ENCODE measurements at regions not wholly inside any gene's neighbourhood (a gene's known extent, or its start where the extent isn't known, plus 50 kb on each side); places are given as distances from the start of the nearest gene placed in this dataset.

DNA sequence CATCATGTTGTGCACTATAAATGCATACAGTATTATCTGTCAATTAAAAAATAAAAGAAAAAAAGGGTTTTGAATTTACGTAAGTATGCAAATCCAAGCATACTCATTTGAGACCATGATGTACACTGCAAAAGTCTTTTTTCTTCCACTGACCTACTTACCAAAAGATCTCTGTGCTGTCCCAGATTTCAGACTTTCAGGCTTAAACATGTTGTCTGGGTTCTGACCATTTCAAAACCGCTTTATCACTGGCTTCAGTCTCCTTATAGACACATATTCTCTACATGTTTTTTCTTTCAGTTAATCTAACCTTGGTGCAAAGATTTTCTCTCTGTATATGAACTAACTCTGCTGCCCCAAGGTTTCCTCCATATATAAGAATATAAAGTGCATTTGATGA, 58.6 kb upstream of the CXCL8 start:
- TF ChIP-seq, protein P1, sequence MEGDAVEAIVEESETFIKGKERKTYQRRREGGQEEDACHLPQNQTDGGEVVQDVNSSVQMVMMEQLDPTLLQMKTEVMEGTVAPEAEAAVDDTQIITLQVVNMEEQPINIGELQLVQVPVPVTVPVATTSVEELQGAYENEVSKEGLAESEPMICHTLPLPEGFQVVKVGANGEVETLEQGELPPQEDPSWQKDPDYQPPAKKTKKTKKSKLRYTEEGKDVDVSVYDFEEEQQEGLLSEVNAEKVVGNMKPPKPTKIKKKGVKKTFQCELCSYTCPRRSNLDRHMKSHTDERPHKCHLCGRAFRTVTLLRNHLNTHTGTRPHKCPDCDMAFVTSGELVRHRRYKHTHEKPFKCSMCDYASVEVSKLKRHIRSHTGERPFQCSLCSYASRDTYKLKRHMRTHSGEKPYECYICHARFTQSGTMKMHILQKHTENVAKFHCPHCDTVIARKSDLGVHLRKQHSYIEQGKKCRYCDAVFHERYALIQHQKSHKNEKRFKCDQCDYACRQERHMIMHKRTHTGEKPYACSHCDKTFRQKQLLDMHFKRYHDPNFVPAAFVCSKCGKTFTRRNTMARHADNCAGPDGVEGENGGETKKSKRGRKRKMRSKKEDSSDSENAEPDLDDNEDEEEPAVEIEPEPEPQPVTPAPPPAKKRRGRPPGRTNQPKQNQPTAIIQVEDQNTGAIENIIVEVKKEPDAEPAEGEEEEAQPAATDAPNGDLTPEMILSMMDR (IDR thresholded peaks at IDR 0.05) = no peak
- no peak for TF ChIP-seq POLR2A (IDR thresholded peaks at IDR 0.05)
